ENCODE measurements at regions not wholly inside any gene's neighbourhood (a gene's known extent, or its start where the extent isn't known, plus 50 kb on each side); places are given as distances from the start of the nearest gene placed in this dataset.
A peak's percentile ranks its signal among the peaks of the same experiment; 100 is the strongest.

- intact Hi-C loops (cut with DNase I), result no loop called here
- ATAC-seq (ENCODE audit: low FRiP score) (peak; percentile 41), DNase-seq (no peak)
- H3K36me3 ChIP-seq (ENCODE audit: control insufficient read depth in 1 of 2, insufficient read depth in 2 of 2, low read length in 1 of 2), result no peaks in the 10 kb centered on the region
- no peak overlapping the region for H3K4me3 ChIP-seq (ENCODE audit: low read length in 2 of 2)
- H3K27me3 ChIP-seq (ENCODE audit: control insufficient read depth in 1 of 2, insufficient read depth in 2 of 2, low read length in 1 of 2), result peaks cover 0 to 2% of the 10 kb centered on the region in 2 donors
- no peak overlapping the region for H3K27ac ChIP-seq (ENCODE audit: low read depth in 1 of 2, low read length in 2 of 2)
- WGBS, 2 donors, result 90 to 94% methylated on average over 13 of the region's 13 CpGs
- peaks cover 1% of the 10 kb centered on the region for H3K9me3 ChIP-seq (ENCODE audit: control insufficient read depth, low read length)
- H3K4me1 ChIP-seq (ENCODE audit: control insufficient read depth in 1 of 2, insufficient read depth in 2 of 2, low read length in 2 of 2), result no peaks in the 10 kb centered on the region
Observed at GRCh38 chr13:62046512-62046911, 630.9 kb upstream of the PCDH20 start.

GRCh38 chr13:62043600-62043999 is 628.0 kb upstream of the PCDH20 start:
- WGBS, 2 donors, result 89% methylated on average over 3 of the region's 3 CpGs
- DNase-seq (no peak), ATAC-seq (ENCODE audit: low FRiP score) (no peak)
- no peaks in the 10 kb centered on the region for H3K4me1 ChIP-seq (ENCODE audit: control insufficient read depth in 1 of 2, insufficient read depth in 2 of 2, low read length in 2 of 2)
- no peaks in the 10 kb centered on the region for H3K36me3 ChIP-seq (ENCODE audit: control insufficient read depth in 1 of 2, insufficient read depth in 2 of 2, low read length in 1 of 2)
- H3K27ac ChIP-seq (ENCODE audit: low read depth in 1 of 2, low read length in 2 of 2), result no peak overlapping the region
- H3K9me3 ChIP-seq (ENCODE audit: control insufficient read depth, low read length), result peaks cover 1% of the 10 kb centered on the region
- no peak overlapping the region for H3K4me3 ChIP-seq (ENCODE audit: low read length in 2 of 2)
- intact Hi-C loops (cut with DNase I), result no loop called here
- peaks cover 0 to 2% of the 10 kb centered on the region in 2 donors for H3K27me3 ChIP-seq (ENCODE audit: control insufficient read depth in 1 of 2, insufficient read depth in 2 of 2, low read length in 1 of 2)

DNA sequence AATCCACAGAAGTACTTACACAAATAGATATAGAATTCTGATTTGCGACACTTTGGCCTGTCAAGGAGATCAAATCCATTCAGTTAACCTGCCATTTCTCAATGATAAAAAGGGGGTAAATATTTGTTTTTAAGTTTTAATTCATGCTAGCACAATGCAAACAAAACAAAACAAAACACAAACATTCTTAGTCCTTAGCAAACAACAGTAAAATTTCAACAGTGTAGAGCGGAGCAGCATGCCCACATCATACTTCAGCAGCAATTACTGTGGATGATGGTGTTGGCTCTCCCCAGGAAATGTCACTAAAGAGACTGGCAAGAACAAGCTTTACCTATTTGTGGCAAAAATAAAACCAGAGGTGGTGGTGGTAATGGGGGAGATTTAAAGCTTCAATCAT is 625.2 kb upstream of the PCDH20 start:
- 86 to 89% methylated on average over 2 of the region's 2 CpGs for WGBS, 2 donors
- H3K27ac ChIP-seq (ENCODE audit: low read depth in 1 of 2, low read length in 2 of 2), result no peak overlapping the region

GRCh38 chr13:62040078-62040477 is 624.4 kb upstream of the PCDH20 start:
- no peak for ATAC-seq (ENCODE audit: low FRiP score)

More for the DNA sequence above, 625.2 kb upstream of the PCDH20 start:
- Histone ChIP-seq H3K4me3 (ENCODE audit: low read length in 2 of 2) (no peak overlapping the region), H3K9me3 (ENCODE audit: control insufficient read depth, low read length) (no peaks in the 10 kb centered on the region), H3K36me3 (ENCODE audit: control insufficient read depth in 1 of 2, insufficient read depth in 2 of 2, low read length in 1 of 2) (no peaks in the 10 kb centered on the region), H3K4me1 (ENCODE audit: control insufficient read depth in 1 of 2, insufficient read depth in 2 of 2, low read length in 2 of 2) (no peaks in the 10 kb centered on the region), H3K27me3 (ENCODE audit: control insufficient read depth in 1 of 2, insufficient read depth in 2 of 2, low read length in 1 of 2) (no peaks in the 10 kb centered on the region)
- no peak for DNase-seq
- no peak for ATAC-seq (ENCODE audit: low FRiP score)
- intact Hi-C loops (cut with DNase I), result no loop called here

GRCh38 chr13:62038214-62038613 is 622.6 kb upstream of the PCDH20 start:
- intact Hi-C loops (cut with DNase I), result no loop called here
- WGBS, 2 donors, result 88 to 98% methylated on average over 1 of the region's 1 CpG

More at GRCh38 chr13:62040078-62040477, 624.4 kb upstream of the PCDH20 start:
- no peak overlapping the region for H3K27ac ChIP-seq (ENCODE audit: low read depth in 1 of 2, low read length in 2 of 2)
- 60 to 79% methylated on average over 3 of the region's 3 CpGs for WGBS, 2 donors
- no peaks in the 10 kb centered on the region for H3K36me3 ChIP-seq (ENCODE audit: control insufficient read depth in 1 of 2, insufficient read depth in 2 of 2, low read length in 1 of 2)
- H3K4me3 ChIP-seq (ENCODE audit: low read length in 2 of 2), result no peak overlapping the region
- no peaks in the 10 kb centered on the region for H3K27me3 ChIP-seq (ENCODE audit: control insufficient read depth in 1 of 2, insufficient read depth in 2 of 2, low read length in 1 of 2)
- intact Hi-C loops (cut with DNase I), result no loop called here
- no peaks in the 10 kb centered on the region for H3K9me3 ChIP-seq (ENCODE audit: control insufficient read depth, low read length)
- DNase-seq, result no peak
- H3K4me1 ChIP-seq (ENCODE audit: control insufficient read depth in 1 of 2, insufficient read depth in 2 of 2, low read length in 2 of 2), result no peaks in the 10 kb centered on the region

GRCh38 chr13:62035981-62036380 is 620.3 kb upstream of the PCDH20 start:
- DNase-seq, result no peak
- H3K27ac ChIP-seq (ENCODE audit: low read depth in 1 of 2, low read length in 2 of 2), result no peak overlapping the region
- no peaks in the 10 kb centered on the region for H3K36me3 ChIP-seq (ENCODE audit: control insufficient read depth in 1 of 2, insufficient read depth in 2 of 2, low read length in 1 of 2)
- no peak overlapping the region for H3K4me3 ChIP-seq (ENCODE audit: low read length in 2 of 2)
- no peaks in the 10 kb centered on the region for H3K4me1 ChIP-seq (ENCODE audit: control insufficient read depth in 1 of 2, insufficient read depth in 2 of 2, low read length in 2 of 2)
- no peaks in the 10 kb centered on the region for H3K9me3 ChIP-seq (ENCODE audit: control insufficient read depth, low read length)
- no peaks in the 10 kb centered on the region for H3K27me3 ChIP-seq (ENCODE audit: control insufficient read depth in 1 of 2, insufficient read depth in 2 of 2, low read length in 1 of 2)
- intact Hi-C loops (cut with DNase I), result no loop called here
- WGBS, 2 donors, result 45 to 59% methylated on average over 2 of the region's 2 CpGs
- ATAC-seq (ENCODE audit: low FRiP score), result no peak

More at GRCh38 chr13:62038214-62038613, 622.6 kb upstream of the PCDH20 start:
- ATAC-seq (ENCODE audit: low FRiP score) (no peak), DNase-seq (no peak)
- H3K4me3 ChIP-seq (ENCODE audit: low read length in 2 of 2), result no peak overlapping the region
- H3K36me3 ChIP-seq (ENCODE audit: control insufficient read depth in 1 of 2, insufficient read depth in 2 of 2, low read length in 1 of 2), result no peaks in the 10 kb centered on the region
- H3K9me3 ChIP-seq (ENCODE audit: control insufficient read depth, low read length), result no peaks in the 10 kb centered on the region
- no peaks in the 10 kb centered on the region for H3K27me3 ChIP-seq (ENCODE audit: control insufficient read depth in 1 of 2, insufficient read depth in 2 of 2, low read length in 1 of 2)
- no peak overlapping the region for H3K27ac ChIP-seq (ENCODE audit: low read depth in 1 of 2, low read length in 2 of 2)
- no peaks in the 10 kb centered on the region for H3K4me1 ChIP-seq (ENCODE audit: control insufficient read depth in 1 of 2, insufficient read depth in 2 of 2, low read length in 2 of 2)

DNA sequence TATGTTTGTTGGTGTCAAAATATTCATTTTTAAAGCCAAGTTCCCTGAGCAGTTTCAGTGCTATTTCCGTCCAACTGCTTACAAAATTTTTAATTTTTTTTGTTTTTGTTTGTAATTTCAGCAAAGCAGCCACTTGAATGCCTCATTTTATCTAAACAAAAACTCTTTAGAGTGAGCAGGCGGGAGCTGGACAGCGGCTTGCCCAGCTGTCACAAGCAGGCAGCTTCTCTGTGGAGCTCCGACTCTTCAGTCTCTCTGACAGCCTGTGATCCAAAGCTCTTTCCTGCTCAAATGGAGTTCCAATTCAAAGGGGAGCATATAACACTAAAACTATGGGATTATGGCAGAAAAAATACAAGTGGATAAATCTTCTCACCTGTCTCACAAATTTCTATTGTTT is 618.3 kb upstream of the PCDH20 start:
- Histone ChIP-seq H3K36me3 (ENCODE audit: control insufficient read depth in 1 of 2, insufficient read depth in 2 of 2, low read length in 1 of 2) (no peaks in the 10 kb centered on the region), H3K9me3 (ENCODE audit: control insufficient read depth, low read length) (no peaks in the 10 kb centered on the region), H3K4me1 (ENCODE audit: control insufficient read depth in 1 of 2, insufficient read depth in 2 of 2, low read length in 2 of 2) (no peaks in the 10 kb centered on the region), H3K27me3 (ENCODE audit: control insufficient read depth in 1 of 2, insufficient read depth in 2 of 2, low read length in 1 of 2) (no peaks in the 10 kb centered on the region), H3K4me3 (ENCODE audit: low read length in 2 of 2) (no peak overlapping the region), H3K27ac (ENCODE audit: low read depth in 1 of 2, low read length in 2 of 2) (no peak overlapping the region)
- WGBS, 2 donors, result 49 to 56% methylated on average over 4 of the region's 4 CpGs
- intact Hi-C loops (cut with DNase I), result no loop called here
- ATAC-seq (ENCODE audit: low FRiP score) (no peak), DNase-seq (no peak)

DNA sequence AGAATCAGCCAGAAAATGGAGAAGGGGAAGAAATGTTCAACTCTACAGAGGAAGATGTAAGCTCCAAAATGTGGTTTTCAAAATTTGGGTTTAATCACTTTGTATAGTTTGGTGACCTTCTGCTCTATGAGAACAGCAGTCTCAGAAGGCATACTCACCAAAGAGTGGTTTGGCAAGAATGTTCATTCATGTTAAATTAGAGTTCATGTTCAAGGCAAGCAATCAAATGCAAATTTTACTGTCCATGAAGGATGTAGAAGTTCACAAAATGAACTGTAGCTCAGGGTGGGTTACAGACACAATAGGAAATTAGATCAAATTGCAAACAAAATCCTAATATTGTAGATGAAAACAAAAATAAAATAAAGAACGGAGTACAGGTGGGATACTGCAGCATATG is 606.7 kb upstream of the PCDH20 start:
- intact Hi-C loops (cut with DNase I), result no loop called here
- ATAC-seq (ENCODE audit: low FRiP score), result no peak
- no peak for DNase-seq
- Histone ChIP-seq H3K4me1 (ENCODE audit: control insufficient read depth in 1 of 2, insufficient read depth in 2 of 2, low read length in 2 of 2) (no peaks in the 10 kb centered on the region), H3K4me3 (ENCODE audit: low read length in 2 of 2) (no peak overlapping the region), H3K27ac (ENCODE audit: low read depth in 1 of 2, low read length in 2 of 2) (no peak overlapping the region), H3K27me3 (ENCODE audit: control insufficient read depth in 1 of 2, insufficient read depth in 2 of 2, low read length in 1 of 2) (no peaks in the 10 kb centered on the region), H3K9me3 (ENCODE audit: control insufficient read depth, low read length) (no peaks in the 10 kb centered on the region), H3K36me3 (ENCODE audit: control insufficient read depth in 1 of 2, insufficient read depth in 2 of 2, low read length in 1 of 2) (no peaks in the 10 kb centered on the region)
- WGBS, 2 donors, result 85% methylated on average over 1 of the region's 1 CpG

DNA sequence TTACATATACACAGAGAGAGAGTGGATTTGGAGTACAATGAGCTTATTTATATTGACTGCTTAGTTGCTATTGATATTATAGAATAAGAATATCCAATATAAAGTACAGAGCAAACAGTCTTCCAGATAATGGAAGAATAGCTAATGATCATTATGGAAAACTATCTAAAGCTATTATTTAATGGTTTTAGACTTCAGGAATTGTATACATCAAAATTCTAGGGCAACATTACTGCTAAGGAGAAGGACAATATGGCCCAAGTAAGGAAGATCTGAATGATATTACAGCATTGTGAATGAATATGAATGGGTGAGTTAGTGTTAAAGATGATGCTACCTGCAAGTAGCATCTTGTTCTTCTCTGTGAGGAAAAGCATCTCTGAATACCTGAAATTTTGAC is 604.2 kb upstream of the PCDH20 start:
- H3K9me3 ChIP-seq (ENCODE audit: control insufficient read depth, low read length), result no peaks in the 10 kb centered on the region
- ATAC-seq (ENCODE audit: low FRiP score), result no peak
- no peaks in the 10 kb centered on the region for H3K27me3 ChIP-seq (ENCODE audit: control insufficient read depth in 1 of 2, insufficient read depth in 2 of 2, low read length in 1 of 2)
- H3K27ac ChIP-seq (ENCODE audit: low read depth in 1 of 2, low read length in 2 of 2), result no peak overlapping the region
- H3K4me1 ChIP-seq (ENCODE audit: control insufficient read depth in 1 of 2, insufficient read depth in 2 of 2, low read length in 2 of 2), result no peaks in the 10 kb centered on the region
- intact Hi-C loops (cut with DNase I), result no loop called here
- no peak overlapping the region for H3K4me3 ChIP-seq (ENCODE audit: low read length in 2 of 2)
- no peaks in the 10 kb centered on the region for H3K36me3 ChIP-seq (ENCODE audit: control insufficient read depth in 1 of 2, insufficient read depth in 2 of 2, low read length in 1 of 2)
- DNase-seq, result no peak
